HG03439 (cell line): ENCODE measurements at regions not wholly inside any gene's neighbourhood (a gene's known extent, or its start where the extent isn't known, plus 50 kb on each side); places are given as distances from the start of the nearest gene placed in this dataset.
"Not testable (repeated sequence)": the region's sequence is repeated elsewhere in the genome, so short reads cannot be mapped to it uniquely, and the experiment has no call there.

ENCODE experiments used
- ATAC-seq: cut with Tn5 transposase; IDR thresholded peaks from one replicate; pipeline ENCODE4 v1.9.1; 2021; ENCODE audit warnings: mild to moderate bottlenecking, moderate library complexity; ENCODE audit not compliant: unreplicated experiment

- ATAC-seq: no peak
Observed at GRCh38 chr11:23727794-23728193, 769.1 kb upstream of the LUZP2 start.

GRCh38 chr11:23729088-23729487, 767.8 kb upstream of the LUZP2 start:
- no peak for ATAC-seq

- no peak for ATAC-seq
Observed at GRCh38 chr11:23730307-23730998, 766.4 kb upstream of the LUZP2 start.

- no peak for ATAC-seq
Observed at GRCh38 chr11:23732026-23732425, 764.8 kb upstream of the LUZP2 start.

DNA sequence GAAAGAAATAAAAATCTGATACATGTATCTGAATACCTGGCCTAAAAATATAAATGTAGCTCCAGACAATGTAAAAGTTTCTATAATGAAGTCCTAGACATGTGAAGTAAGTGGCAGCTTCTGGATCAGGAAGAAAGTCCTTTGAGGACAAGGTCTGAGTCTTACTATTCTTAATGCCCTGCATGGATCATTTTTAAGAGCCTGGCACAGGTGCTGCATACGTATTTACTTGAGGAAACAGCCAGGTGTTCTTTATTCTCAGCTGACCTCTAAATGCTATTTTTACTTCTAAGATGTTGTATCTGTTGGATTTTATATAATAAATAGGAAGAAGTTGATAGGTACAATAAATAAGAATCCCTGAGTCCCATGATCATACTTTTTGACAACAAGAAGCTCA, 750.0 kb upstream of the LUZP2 start:
- ATAC-seq: no peak

GRCh38 chr11:23749762-23750430, 747.0 kb upstream of the LUZP2 start:
- no peak for ATAC-seq

DNA sequence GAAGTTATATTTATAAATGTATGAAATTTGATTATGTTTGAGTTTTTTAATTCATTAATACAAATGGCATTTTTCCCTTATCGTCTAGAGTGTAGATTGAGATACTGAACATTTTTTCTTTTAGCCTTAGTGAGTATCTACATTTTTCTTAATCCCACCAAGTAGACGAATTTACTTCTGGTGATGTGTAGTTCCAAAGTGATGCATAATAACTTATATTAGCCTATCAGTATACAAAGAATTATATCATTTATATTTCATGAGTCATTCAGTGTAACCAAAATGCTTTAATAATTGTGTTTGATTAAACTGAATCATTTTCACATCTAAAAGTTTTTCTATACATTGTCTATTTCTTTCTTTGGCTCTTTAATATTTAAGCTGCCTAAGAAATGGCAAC, 745.6 kb upstream of the LUZP2 start:
- no peak for ATAC-seq

DNA sequence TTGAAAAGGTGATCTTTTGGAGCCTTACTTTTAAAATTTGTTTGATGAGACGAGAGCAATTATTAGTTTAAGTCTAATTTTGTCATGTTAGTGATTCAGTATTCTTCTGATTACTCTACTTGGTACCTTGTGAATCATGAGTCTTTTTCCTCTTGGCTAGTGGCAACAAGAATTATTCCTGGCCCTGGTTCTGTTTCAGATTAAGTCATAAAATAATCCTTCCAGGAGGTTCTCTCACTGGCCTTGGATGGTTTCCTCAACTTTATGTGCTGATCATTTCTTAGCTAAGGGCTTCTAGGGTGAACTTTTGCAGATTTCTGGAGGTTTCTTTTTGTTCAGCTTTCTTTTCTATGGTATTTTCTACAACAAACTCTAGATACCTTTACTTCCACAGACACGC, 741.8 kb upstream of the LUZP2 start:
- ATAC-seq: no peak

DNA sequence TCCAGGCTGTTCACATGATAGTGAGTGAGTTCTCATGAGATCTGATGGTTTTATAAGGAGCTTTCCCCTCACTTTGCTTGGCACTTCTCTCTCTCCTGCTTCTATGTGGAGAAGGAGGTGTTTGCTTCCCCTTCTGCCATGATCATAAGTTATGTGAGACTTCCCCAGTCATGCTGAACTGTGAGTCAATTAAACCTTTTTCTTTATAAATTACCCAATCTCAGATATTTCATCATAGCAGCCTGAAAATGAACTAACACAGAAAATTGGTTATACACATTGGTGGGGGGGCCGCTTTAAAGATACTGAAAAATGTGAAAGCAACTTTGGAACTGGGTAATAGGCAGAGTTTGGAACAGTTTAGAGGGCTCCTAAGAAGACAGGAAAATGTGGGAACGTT, 741.1 kb upstream of the LUZP2 start:
- ATAC-seq: no peak

GRCh38 chr11:23759489-23759888, 737.4 kb upstream of the LUZP2 start:
- no peak for ATAC-seq

DNA sequence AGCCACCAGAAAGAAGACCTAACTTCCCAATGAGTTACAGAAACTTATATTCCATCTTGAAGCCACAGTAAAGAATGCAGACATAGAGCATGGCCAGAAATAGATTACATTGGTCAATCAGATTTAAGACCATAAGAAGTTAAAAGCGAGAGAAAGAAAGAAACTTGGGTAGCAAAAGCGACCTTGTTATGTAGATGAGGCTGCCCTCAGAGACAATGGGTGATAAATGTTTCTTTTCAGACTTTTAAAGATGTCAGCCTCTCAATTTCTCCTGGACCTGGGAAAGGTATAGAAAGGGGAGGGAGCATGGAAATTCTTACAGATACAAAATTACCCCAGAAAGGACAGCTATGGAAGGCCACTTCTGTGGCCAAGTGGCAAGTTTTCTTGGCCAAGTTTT, 732.6 kb upstream of the LUZP2 start:
- no peak for ATAC-seq

DNA sequence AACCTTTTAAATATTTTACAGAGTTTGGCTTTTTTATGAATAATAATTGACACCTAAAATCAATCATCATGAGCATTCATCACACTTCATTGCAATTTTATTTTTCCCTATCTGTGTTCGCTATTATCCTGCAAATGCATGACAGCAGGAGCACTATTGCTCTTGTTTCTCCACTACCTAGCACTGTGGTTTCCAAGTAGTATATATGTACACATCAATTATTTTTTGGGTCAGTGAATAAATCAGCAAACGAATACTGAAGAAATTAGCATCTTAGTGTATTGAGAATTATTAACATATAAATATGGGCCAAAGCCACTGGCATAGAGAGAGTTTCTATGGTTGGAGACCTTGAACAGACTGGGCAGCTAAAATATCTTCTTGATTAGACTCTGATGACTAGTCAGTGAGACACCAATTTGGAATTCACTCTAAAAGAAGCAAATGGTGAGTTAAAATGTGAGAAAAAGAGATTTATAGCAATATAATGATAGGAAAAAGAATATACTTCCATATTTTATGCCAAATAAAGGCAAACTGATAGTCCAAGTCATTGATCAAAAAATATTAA, 731.1 kb upstream of the LUZP2 start:
- no peak for ATAC-seq

DNA sequence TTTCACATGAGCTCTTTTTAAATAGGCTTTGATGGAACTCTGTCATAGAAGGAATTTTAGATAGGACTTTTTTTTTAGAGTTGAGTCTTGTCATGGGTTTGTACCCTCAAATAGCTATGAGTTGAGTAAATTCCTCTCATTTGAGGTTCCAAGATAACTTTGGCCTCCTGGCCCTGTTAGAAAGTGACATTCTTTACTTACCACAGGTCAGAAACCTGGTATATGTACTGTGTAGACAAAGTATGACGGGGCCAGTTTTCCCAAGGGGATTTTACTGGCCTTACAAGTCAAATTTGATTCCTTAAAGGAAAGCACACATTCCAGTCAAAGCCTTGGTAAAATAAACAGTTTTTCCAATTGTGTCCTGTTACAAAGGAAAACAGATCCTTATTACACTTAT, 729.3 kb upstream of the LUZP2 start:
- ATAC-seq: no peak

- ATAC-seq: no peak
Observed at GRCh38 chr11:23769214-23769613, 727.6 kb upstream of the LUZP2 start.

GRCh38 chr11:23772081-23772480, 724.8 kb upstream of the LUZP2 start:
- ATAC-seq: no peak

GRCh38 chr11:23778971-23779370, 717.9 kb upstream of the LUZP2 start:
- no peak for ATAC-seq

GRCh38 chr11:23780231-23780630, 716.6 kb upstream of the LUZP2 start:
- no peak for ATAC-seq

- ATAC-seq: no peak
Observed at GRCh38 chr11:23781803-23782560, 714.9 kb upstream of the LUZP2 start.

GRCh38 chr11:23786974-23787373, 709.9 kb upstream of the LUZP2 start:
- not testable (repeated sequence) for ATAC-seq

DNA sequence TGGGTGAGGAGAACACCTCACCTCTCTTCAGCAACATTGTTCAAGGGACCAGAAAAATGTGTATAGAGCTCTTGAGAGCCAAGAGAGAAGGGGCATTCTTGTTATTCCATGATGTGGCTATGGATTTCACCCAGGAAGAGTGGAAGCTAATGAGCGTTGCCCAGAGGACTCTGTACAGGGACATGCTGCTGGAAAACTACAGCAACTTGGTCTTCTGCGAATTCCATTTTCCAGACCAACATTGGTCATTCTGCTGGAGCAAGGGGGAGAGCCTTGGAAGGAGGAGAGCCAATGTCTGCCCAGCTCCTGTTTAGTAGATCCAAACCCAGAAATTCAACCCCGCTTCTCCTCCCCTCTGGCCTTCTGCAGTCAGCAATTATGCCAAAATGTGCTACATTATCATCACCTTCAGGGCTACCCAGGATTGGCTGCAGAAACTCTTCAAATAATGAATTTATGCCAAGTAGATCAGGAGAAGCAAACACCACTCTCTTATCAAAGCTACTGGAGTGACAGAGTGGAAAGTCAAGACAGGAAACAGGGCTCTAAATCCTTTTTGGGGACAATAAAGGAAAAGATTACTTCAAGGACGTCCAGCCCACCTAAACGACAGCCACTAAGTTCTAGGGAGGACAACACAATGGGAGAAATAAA, 707.5 kb upstream of the LUZP2 start:
- no peak for ATAC-seq

GRCh38 chr11:23789938-23790371, 706.9 kb upstream of the LUZP2 start:
- ATAC-seq: no peak
